ENCODE measurements at regions not wholly inside any gene's neighbourhood (a gene's known extent, or its start where the extent isn't known, plus 50 kb on each side); places are given as distances from the start of the nearest gene placed in this dataset.

GRCh38 chr4:45566896-45567603 is 556.8 kb downstream of the GABRG1 start:
- no peak for TF ChIP-seq JUND (IDR thresholded peaks at IDR 0.05)
- no peak for TF ChIP-seq YY1 (IDR thresholded peaks at IDR 0.05)
- no peak overlapping the region for H3K9ac ChIP-seq (ENCODE audit: low read depth in 1 of 2, low read length in 2 of 2)
- H3K9me3 ChIP-seq (ENCODE audit: control insufficient read depth in 4 of 4, low read length in 3 of 4) = no peaks in the 10 kb centered on the region
- no peak for DNase-seq (ENCODE audit: low spot score)
- no peak overlapping the region for H3K4me3 ChIP-seq (ENCODE audit: low read depth in 1 of 3, low read length in 3 of 3)
- no peaks in the 10 kb centered on the region for H3K27me3 ChIP-seq (ENCODE audit: control insufficient read depth in 4 of 4, insufficient read depth in 4 of 4, low read length in 3 of 4)
- H3K27ac ChIP-seq (ENCODE audit: low read depth in 1 of 2, low read length in 2 of 2) = no peak overlapping the region
- no peaks in the 10 kb centered on the region for H3K36me3 ChIP-seq (ENCODE audit: control insufficient read depth in 4 of 4, insufficient read depth in 3 of 4, low read depth in 1 of 4, low read length in 3 of 4)
- WGBS = 78% methylated on average over 19 of the region's 19 CpGs
- no peaks in the 10 kb centered on the region for H3K4me1 ChIP-seq (ENCODE audit: control insufficient read depth in 4 of 4, insufficient read depth in 4 of 4, low read length in 3 of 4)

GRCh38 chr4:45554423-45554822 is 569.4 kb downstream of the GABRG1 start:
- DNase-seq (ENCODE audit: low spot score) = no peak
- H3K9me3 ChIP-seq (ENCODE audit: control insufficient read depth in 4 of 4, low read length in 3 of 4) = no peaks in the 10 kb centered on the region
- no peak overlapping the region for H3K27ac ChIP-seq (ENCODE audit: low read depth in 1 of 2, low read length in 2 of 2)
- WGBS = 67% methylated on average over 1 of the region's 1 CpG
- H3K36me3 ChIP-seq (ENCODE audit: control insufficient read depth in 4 of 4, insufficient read depth in 3 of 4, low read depth in 1 of 4, low read length in 3 of 4) = no peaks in the 10 kb centered on the region
- no peak overlapping the region for H3K9ac ChIP-seq (ENCODE audit: low read depth in 1 of 2, low read length in 2 of 2)
- H3K27me3 ChIP-seq (ENCODE audit: control insufficient read depth in 4 of 4, insufficient read depth in 4 of 4, low read length in 3 of 4) = no peaks in the 10 kb centered on the region
- H3K4me1 ChIP-seq (ENCODE audit: control insufficient read depth in 4 of 4, insufficient read depth in 4 of 4, low read length in 3 of 4) = no peaks in the 10 kb centered on the region
- TF ChIP-seq ATF3 (IDR thresholded peaks at IDR 0.05) (no peak), SP1 (IDR thresholded peaks at IDR 0.05) (no peak), REST (IDR thresholded peaks at IDR 0.05) (no peak), YY1 (IDR thresholded peaks at IDR 0.05) (no peak), TAF1 (conservative IDR thresholded peaks at IDR 0.05) (no peak), CTCF (IDR thresholded peaks at IDR 0.05; ENCODE audit: low read depth, low read length, missing input control) (no peak), RXRA (IDR thresholded peaks at IDR 0.05) (no peak), FOXA2 (IDR thresholded peaks at IDR 0.05) (no peak), ZBTB33 (IDR thresholded peaks at IDR 0.05) (no peak), HNF4A (conservative IDR thresholded peaks at IDR 0.05) (no peak), NR2F2 (IDR thresholded peaks at IDR 0.05) (no peak), GABPA (IDR thresholded peaks at IDR 0.05 in 1 of 2, conservative IDR thresholded peaks at IDR 0.05 in 1 of 2) (no peak), RAD21 (IDR thresholded peaks at IDR 0.05) (no peak), JUND (IDR thresholded peaks at IDR 0.05) (no peak), MAX (IDR thresholded peaks at IDR 0.05) (no peak), EGR1 (IDR thresholded peaks at IDR 0.05; ENCODE audit: low read depth in 2 of 2) (no peak)
- H3K4me3 ChIP-seq (ENCODE audit: low read depth in 1 of 3, low read length in 3 of 3) = no peak overlapping the region

Measured in liver (tissue), 8 donors.